ENCODE measurements at regions not wholly inside any gene's neighbourhood (a gene's known extent, or its start where the extent isn't known, plus 50 kb on each side); places are given as distances from the start of the nearest gene placed in this dataset.
"Not testable (repeated sequence)": the region's sequence is repeated elsewhere in the genome, so short reads cannot be mapped to it uniquely, and the experiment has no call there.

- TF ChIP-seq CTCF (conservative IDR thresholded peaks at IDR 0.05; ENCODE audit: low read depth, low read length): no peak
- H3K4me3 ChIP-seq (ENCODE audit: low read length): no peak overlapping the region
Measured at GRCh38 chr3:21960033-21960432, 209.0 kb upstream of the ZNF385D start.

GRCh38 chr3:21962456-21962855 is 211.4 kb upstream of the ZNF385D start:
- DNase-seq (ENCODE audit: low read depth): no peak
- TF ChIP-seq CTCF (conservative IDR thresholded peaks at IDR 0.05; ENCODE audit: low read depth, low read length): no peak
- H3K4me3 ChIP-seq (ENCODE audit: low read length): no peak overlapping the region

More at GRCh38 chr3:21960033-21960432, 209.0 kb upstream of the ZNF385D start:
- DNase-seq (ENCODE audit: low read depth): no peak

- not testable (repeated sequence) for H3K4me3 ChIP-seq (ENCODE audit: low read length); DNase-seq (ENCODE audit: low read depth)
Measured at GRCh38 chr3:21966457-21966856, 215.4 kb upstream of the ZNF385D start.

- DNase-seq (ENCODE audit: low read depth): no peak
- no peak overlapping the region for H3K4me3 ChIP-seq (ENCODE audit: low read length)
- no peak for TF ChIP-seq CTCF (conservative IDR thresholded peaks at IDR 0.05; ENCODE audit: low read depth, low read length)
Measured at GRCh38 chr3:21979706-21980105, 228.7 kb upstream of the ZNF385D start.

- no peak overlapping the region for H3K4me3 ChIP-seq (ENCODE audit: low read length)
- no peak for DNase-seq (ENCODE audit: low read depth)
- no peak for TF ChIP-seq CTCF (conservative IDR thresholded peaks at IDR 0.05; ENCODE audit: low read depth, low read length)
Measured at GRCh38 chr3:21989341-21990042, 238.5 kb upstream of the ZNF385D start.

GRCh38 chr3:21991061-21991460 is 240.1 kb upstream of the ZNF385D start:
- TF ChIP-seq CTCF (conservative IDR thresholded peaks at IDR 0.05; ENCODE audit: low read depth, low read length): no peak
- no peak overlapping the region for H3K4me3 ChIP-seq (ENCODE audit: low read length)
- DNase-seq (ENCODE audit: low read depth): no peak

- TF ChIP-seq CTCF (conservative IDR thresholded peaks at IDR 0.05; ENCODE audit: low read depth, low read length): no peak
- H3K4me3 ChIP-seq (ENCODE audit: low read length): no peak overlapping the region
- no peak for DNase-seq (ENCODE audit: low read depth)
Measured at GRCh38 chr3:21995079-21995607, 244.1 kb upstream of the ZNF385D start.
